ENCODE measurements at regions not wholly inside any gene's neighbourhood (a gene's known extent, or its start where the extent isn't known, plus 50 kb on each side); places are given as distances from the start of the nearest gene placed in this dataset.

DNA sequence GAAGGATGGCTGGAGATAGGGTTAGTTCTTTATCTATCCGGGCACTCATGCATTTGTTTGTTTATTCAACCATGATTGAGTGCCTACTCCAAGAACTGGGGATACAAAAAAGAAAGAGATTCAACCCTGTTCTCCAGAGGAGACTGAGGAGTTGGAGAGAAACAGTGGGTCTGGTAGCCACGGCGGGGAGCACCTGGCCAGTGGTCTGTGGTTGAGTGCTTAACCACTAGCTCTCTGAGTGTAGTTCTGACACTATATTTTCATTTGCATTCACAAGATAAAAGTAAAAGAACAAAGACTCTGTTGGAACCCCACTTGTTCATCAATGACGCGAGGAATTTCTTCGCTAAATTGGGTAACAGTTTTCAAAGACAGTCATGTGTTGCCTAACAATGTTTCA is 295.5 kb upstream of the MSX2 start:
- no peaks in the 10 kb centered on the region for H3K4me1 Mint-ChIP-seq (ENCODE audit: low read depth)
- no peak for DNase-seq (ENCODE audit: low spot score)
- no peaks in the 10 kb centered on the region for H3K27me3 Mint-ChIP-seq (ENCODE audit: low read depth)
- H3K4me3 Mint-ChIP-seq: no peak overlapping the region
- no peak overlapping the region for H3K27ac Mint-ChIP-seq
- no peaks in the 10 kb centered on the region for H3K36me3 Mint-ChIP-seq (ENCODE audit: low read depth)
- H3K9me3 Mint-ChIP-seq: no peaks in the 10 kb centered on the region

DNA sequence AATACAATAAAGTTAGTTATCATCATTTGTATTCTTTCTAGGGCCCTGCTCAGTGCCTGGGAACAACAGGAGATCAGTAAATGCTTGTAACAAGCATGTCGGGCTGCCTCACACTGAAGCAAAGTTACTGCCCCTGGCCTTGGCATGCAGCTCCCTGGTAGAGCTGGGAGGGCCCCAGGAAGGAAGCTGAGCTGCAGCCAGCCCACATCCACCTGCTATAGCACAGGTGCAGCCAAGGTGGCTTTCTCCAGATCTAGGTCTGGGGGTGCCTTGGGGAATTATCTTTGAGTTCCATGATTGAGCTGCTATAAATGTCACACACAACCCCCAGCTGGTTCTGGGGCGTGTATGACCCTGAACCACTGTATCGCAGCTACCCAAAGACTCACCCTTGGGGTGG is 293.4 kb upstream of the MSX2 start:
- no peak for DNase-seq (ENCODE audit: low spot score)
- Mint-ChIP-seq H3K27me3 (ENCODE audit: low read depth) (no peaks in the 10 kb centered on the region), H3K4me3 (no peak overlapping the region), H3K4me1 (ENCODE audit: low read depth) (no peaks in the 10 kb centered on the region), H3K36me3 (ENCODE audit: low read depth) (no peaks in the 10 kb centered on the region), H3K9me3 (no peaks in the 10 kb centered on the region), H3K27ac (no peak overlapping the region)

DNA sequence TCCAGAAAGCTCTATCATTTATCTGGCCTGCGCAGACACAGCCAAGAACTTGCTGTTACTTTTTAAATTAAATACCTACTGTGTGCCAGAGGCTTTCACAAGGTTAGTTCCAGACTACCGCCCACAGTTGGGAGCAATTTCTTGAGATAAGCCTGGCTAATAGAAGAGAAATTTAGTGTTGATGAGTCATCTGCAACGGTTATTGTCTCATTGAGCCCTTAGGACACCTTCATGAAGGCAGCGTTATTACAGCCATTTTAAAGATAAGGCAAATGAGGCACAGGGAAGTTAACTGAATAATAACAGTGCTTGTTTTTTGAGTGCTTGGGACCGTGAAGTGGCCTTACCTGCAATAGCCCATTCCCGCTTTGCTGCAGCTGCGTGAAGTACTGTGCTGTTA is 292.9 kb upstream of the MSX2 start:
- no peaks in the 10 kb centered on the region for H3K36me3 Mint-ChIP-seq (ENCODE audit: low read depth)
- H3K4me1 Mint-ChIP-seq (ENCODE audit: low read depth): no peaks in the 10 kb centered on the region
- no peak overlapping the region for H3K27ac Mint-ChIP-seq
- H3K27me3 Mint-ChIP-seq (ENCODE audit: low read depth): no peaks in the 10 kb centered on the region
- DNase-seq (ENCODE audit: low spot score): no peak
- H3K9me3 Mint-ChIP-seq: no peaks in the 10 kb centered on the region
- H3K4me3 Mint-ChIP-seq: no peak overlapping the region

DNA sequence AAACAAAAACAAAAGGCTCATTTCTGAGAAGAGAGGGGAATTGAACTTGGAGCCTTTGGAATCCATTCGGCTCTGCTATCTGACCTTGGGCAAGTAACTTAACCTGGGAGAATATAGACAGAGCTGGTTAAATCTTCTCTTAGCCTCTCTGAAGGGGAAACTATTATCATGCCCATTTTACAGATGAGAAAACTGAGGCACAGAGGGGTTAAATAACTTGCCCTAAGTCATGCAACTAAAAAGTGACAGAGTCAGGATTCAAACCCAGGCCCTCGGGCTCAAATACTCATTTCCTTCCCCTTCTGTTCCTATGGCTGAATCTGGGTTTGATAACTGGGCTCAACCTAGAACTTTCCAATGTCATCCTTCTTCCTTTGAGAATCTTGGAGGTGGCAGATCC is 291.3 kb upstream of the MSX2 start:
- H3K36me3 Mint-ChIP-seq (ENCODE audit: low read depth): no peaks in the 10 kb centered on the region

DNA sequence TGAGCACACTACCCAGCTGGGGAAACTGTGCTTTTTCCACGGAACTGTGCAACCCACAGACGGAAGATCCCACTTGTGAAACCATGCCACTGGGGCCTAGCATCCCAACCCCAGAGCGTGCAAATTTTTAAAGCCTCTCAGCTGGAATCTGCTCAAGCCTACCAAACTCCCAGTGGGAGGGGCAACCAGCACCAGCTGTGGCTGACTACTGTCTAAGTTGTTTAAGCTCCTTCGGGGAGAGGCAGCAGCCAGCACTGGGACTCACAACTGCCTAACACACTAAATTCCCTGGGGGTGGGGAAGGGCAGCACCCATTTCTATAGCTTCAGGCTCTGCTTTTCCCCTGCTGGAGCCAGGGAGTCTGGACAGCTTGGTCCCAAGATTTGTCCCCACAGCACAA is 287.6 kb upstream of the MSX2 start:
- no peak for DNase-seq (ENCODE audit: low spot score)
- Mint-ChIP-seq H3K9me3 (no peaks in the 10 kb centered on the region), H3K27me3 (ENCODE audit: low read depth) (no peaks in the 10 kb centered on the region), H3K4me1 (ENCODE audit: low read depth) (no peaks in the 10 kb centered on the region), H3K4me3 (no peak overlapping the region), H3K27ac (no peak overlapping the region), H3K36me3 (ENCODE audit: low read depth) (no peaks in the 10 kb centered on the region)

More for the DNA sequence above, 291.3 kb upstream of the MSX2 start:
- Mint-ChIP-seq H3K27me3 (ENCODE audit: low read depth) (no peaks in the 10 kb centered on the region), H3K27ac (no peak overlapping the region), H3K9me3 (no peaks in the 10 kb centered on the region), H3K4me3 (no peak overlapping the region), H3K4me1 (ENCODE audit: low read depth) (no peaks in the 10 kb centered on the region)
- DNase-seq (ENCODE audit: low spot score): no peak

DNA sequence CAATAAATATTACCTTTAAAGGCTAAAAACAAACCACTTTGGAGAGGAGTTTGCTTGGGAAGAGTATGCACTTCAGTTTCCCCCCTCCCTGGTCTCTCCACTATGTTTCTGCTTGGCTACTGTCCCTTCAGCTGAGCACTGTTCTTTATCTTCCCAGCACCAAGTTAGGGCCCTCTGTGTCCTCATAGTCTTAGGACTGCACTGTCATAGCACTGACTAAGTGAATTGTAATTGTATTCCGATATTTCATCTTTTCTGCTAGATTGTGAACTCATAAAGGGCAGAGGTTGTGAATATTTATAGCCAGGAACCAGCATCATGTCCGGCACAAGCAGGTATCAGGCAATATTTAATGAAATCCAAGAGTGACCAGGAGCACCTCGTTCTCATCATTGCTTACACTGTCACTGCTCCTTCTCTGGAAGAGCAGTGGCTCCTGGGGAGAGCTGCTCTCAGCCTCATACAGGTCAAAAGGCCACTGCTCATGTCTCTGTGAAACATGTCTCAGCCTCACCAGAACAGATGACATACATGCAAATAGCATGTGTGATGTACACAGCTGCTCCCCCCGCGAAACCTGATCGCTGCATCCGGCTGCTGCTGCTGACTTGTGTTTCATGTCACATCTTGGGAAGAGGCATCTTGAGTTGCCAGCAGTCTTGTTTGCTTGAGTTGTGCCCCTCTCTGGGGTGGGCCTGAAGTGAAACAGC is 279.7 kb upstream of the MSX2 start:
- H3K9me3 Mint-ChIP-seq: no peaks in the 10 kb centered on the region
- H3K27ac Mint-ChIP-seq: no peak overlapping the region
- no peaks in the 10 kb centered on the region for H3K36me3 Mint-ChIP-seq (ENCODE audit: low read depth)
- H3K4me3 Mint-ChIP-seq: no peak overlapping the region
- no peaks in the 10 kb centered on the region for H3K27me3 Mint-ChIP-seq (ENCODE audit: low read depth)
- no peak for DNase-seq (ENCODE audit: low spot score)
- H3K4me1 Mint-ChIP-seq (ENCODE audit: low read depth): no peaks in the 10 kb centered on the region

DNA sequence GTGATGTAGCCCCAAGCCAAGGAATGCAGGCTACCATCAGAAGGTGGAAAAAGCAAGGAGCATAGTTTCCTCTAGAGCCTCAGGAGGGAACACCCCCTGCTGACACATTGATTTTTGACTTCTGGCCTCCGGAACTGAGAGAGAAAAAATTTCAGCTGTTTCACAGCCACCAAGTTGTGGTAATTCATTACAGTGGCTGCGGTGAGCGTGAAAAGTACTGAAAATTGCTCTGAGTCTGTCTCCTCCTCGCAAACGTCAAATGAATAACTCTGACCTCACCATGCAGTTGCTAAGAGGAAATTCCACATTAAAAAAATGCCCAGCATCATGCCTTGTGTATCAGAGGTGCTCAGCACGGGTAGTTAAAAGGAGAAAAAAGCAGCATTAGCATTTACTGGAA is 277.9 kb upstream of the MSX2 start:
- Mint-ChIP-seq H3K4me3 (no peak overlapping the region), H3K27ac (no peak overlapping the region), H3K27me3 (ENCODE audit: low read depth) (no peaks in the 10 kb centered on the region), H3K4me1 (ENCODE audit: low read depth) (no peaks in the 10 kb centered on the region), H3K36me3 (ENCODE audit: low read depth) (no peaks in the 10 kb centered on the region), H3K9me3 (no peaks in the 10 kb centered on the region)
- no peak for DNase-seq (ENCODE audit: low spot score)

DNA sequence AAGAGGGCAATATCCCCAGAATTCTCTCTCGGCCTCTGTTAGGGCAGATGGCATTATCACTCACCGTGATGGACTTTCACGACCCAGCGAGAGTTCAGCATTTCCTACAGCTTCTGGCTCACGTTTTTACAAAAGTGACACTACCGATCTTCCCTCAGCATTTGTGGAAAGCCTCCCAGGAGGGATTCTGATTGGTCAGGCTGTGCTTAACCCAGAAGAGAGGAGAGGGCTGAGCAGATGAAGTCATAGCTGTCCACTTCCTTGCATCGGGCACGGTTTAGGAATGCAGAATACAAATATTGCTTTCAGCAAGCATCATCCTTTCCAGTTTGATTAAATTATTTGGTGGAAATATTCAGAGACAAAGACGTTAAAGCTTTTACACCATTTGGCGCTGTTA is 277.4 kb upstream of the MSX2 start:
- no peaks in the 10 kb centered on the region for H3K4me1 Mint-ChIP-seq (ENCODE audit: low read depth)
- H3K4me3 Mint-ChIP-seq: no peak overlapping the region
- H3K27ac Mint-ChIP-seq: no peak overlapping the region
- H3K36me3 Mint-ChIP-seq (ENCODE audit: low read depth): no peaks in the 10 kb centered on the region
- DNase-seq (ENCODE audit: low spot score): no peak
- no peaks in the 10 kb centered on the region for H3K27me3 Mint-ChIP-seq (ENCODE audit: low read depth)
- H3K9me3 Mint-ChIP-seq: no peaks in the 10 kb centered on the region

DNA sequence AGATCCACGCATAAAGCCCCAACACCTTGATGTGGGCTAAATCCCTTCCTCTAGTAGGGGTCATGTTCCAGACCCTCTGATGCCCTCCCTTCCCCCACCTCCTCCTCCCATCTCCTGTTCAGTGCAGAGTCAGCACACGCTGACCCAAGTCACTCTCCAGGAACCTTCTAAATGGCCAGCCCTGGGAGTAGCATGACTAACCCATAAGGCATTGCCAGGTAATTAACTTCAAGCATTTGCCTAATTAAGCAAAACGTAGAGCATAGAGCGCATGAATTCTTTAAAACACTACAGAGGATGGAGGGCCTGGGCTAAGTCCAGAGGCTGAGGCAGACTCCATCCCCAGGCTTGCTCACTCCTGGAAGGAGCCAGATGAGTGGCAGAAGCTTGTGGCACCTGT is 276.3 kb upstream of the MSX2 start:
- H3K36me3 Mint-ChIP-seq (ENCODE audit: low read depth): no peaks in the 10 kb centered on the region
- H3K27ac Mint-ChIP-seq: no peak overlapping the region
- no peaks in the 10 kb centered on the region for H3K4me1 Mint-ChIP-seq (ENCODE audit: low read depth)
- DNase-seq (ENCODE audit: low spot score): no peak
- no peaks in the 10 kb centered on the region for H3K9me3 Mint-ChIP-seq
- H3K27me3 Mint-ChIP-seq (ENCODE audit: low read depth): no peaks in the 10 kb centered on the region
- no peak overlapping the region for H3K4me3 Mint-ChIP-seq

DNA sequence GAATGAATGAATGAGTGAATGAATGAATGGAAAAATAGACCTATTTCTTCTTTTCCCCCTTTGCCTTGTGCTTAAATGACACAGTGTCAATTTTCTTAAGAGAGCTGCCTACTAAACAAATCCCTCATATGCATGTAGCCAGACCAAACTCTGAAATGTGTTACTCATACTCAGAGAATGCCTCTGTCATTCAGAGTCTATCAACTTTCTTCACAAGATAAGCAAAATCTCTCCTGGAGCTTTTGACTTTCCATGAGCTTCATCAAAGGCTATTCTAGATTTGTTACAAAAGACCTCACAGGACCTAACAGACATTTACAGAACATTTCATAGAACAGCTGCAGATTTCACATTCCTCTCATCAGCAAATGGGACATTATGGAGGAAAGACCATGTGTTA is 275.7 kb upstream of the MSX2 start:
- no peak for DNase-seq (ENCODE audit: low spot score)

DNA sequence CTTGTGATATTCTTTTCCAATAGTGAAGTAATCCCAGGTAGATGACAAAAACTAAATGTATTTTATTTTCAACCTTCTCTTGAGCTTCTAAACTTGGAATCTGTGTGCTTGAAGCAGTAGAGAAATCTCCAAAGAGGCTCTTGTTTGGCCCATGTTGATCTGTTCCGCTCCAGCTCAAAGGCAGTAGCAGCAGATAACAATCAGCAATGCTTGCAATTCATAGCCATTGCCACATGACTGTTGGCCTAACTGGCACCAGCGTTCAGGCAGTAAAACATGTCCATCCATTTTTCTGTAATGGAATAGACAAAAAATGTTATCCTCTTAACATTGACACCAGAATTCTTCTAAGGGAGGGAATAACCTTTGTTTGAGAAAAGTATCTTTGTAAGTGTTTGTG is 270.7 kb upstream of the MSX2 start:
- Mint-ChIP-seq H3K27ac (no peak overlapping the region), H3K4me1 (ENCODE audit: low read depth) (peaks cover 5% of the 10 kb centered on the region), H3K36me3 (ENCODE audit: low read depth) (no peaks in the 10 kb centered on the region), H3K27me3 (ENCODE audit: low read depth) (no peaks in the 10 kb centered on the region), H3K9me3 (no peaks in the 10 kb centered on the region), H3K4me3 (peak overlapping the region; percentile 38)
- no peak for DNase-seq (ENCODE audit: low spot score)

More for the DNA sequence above, 275.7 kb upstream of the MSX2 start:
- H3K27me3 Mint-ChIP-seq (ENCODE audit: low read depth): no peaks in the 10 kb centered on the region
- H3K4me1 Mint-ChIP-seq (ENCODE audit: low read depth): no peaks in the 10 kb centered on the region
- H3K36me3 Mint-ChIP-seq (ENCODE audit: low read depth): no peaks in the 10 kb centered on the region
- no peak overlapping the region for H3K4me3 Mint-ChIP-seq
- H3K9me3 Mint-ChIP-seq: no peaks in the 10 kb centered on the region
- H3K27ac Mint-ChIP-seq: no peak overlapping the region

DNA sequence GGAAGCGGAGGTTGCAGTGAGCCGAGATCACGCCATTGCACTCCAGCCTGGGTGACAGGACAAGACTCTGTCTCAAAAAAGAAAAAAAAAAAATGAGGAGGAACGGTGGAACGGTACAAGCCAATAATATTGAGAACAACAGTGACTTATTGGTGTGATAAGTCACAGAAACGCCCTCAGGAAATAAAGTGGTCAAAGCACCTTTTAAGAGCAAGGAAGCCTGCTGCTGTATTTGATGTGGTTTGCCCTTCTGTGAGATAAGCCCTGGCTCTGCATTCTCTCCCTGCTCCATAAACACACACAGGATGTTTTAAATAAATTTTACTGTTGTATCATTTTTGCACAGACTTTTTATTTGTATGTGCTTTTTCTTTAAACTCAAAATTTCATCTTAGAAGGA is 269.9 kb upstream of the MSX2 start:
- DNase-seq (ENCODE audit: low spot score): no peak
- Mint-ChIP-seq H3K36me3 (ENCODE audit: low read depth) (no peaks in the 10 kb centered on the region), H3K4me3 (peak overlapping the region; percentile 41), H3K27me3 (ENCODE audit: low read depth) (no peaks in the 10 kb centered on the region), H3K9me3 (no peaks in the 10 kb centered on the region), H3K4me1 (ENCODE audit: low read depth) (peaks cover 5% of the 10 kb centered on the region), H3K27ac (peak overlapping the region; percentile 37)

DNA sequence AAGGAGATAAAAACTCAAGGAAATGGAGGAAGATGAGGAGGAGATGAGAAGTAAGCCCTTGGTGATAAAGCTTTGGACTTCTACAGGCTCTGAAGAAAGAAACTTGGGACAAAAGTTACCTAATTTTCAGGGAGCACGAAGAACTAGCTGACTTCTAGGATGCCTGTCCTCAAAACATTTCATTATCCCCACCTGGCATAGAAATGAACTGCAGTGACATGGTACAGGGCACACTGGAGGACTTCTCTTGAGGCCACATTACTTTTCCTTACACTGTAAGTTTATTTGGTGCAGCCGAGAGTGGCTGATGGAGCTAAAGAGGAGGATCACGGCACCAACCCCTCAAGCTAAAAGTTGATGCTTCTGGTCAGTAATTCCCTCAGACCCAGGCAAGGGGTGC is 269.5 kb upstream of the MSX2 start:
- Mint-ChIP-seq H3K4me3 (peak overlapping the region; percentile 41), H3K9me3 (no peaks in the 10 kb centered on the region), H3K27me3 (ENCODE audit: low read depth) (no peaks in the 10 kb centered on the region), H3K36me3 (ENCODE audit: low read depth) (no peaks in the 10 kb centered on the region), H3K4me1 (ENCODE audit: low read depth) (peaks cover 5% of the 10 kb centered on the region), H3K27ac (no peak overlapping the region)
- no peak for DNase-seq (ENCODE audit: low spot score)

DNA sequence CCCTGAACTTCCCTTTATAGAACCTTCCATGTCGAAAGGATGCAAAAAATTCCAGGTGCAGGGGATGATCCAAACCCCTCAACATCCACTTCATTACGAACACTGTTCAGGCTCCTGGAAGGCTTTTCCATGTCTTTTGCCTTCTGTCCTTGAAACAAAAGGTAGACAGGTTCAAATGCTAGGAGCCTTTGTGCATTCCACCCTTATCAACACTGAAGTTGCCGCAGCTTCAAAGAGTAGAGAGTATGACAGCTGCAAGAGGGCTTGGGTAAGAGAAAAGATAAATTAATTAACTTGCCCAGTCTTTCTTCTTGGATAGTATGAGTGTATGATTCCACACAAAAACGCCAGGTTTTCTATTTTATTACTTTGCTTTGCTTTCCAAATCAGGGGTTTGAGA is 269.1 kb upstream of the MSX2 start:
- H3K36me3 Mint-ChIP-seq (ENCODE audit: low read depth): no peaks in the 10 kb centered on the region
- H3K4me1 Mint-ChIP-seq (ENCODE audit: low read depth): peaks cover 5% of the 10 kb centered on the region
- no peaks in the 10 kb centered on the region for H3K27me3 Mint-ChIP-seq (ENCODE audit: low read depth)
- DNase-seq (ENCODE audit: low spot score): no peak
- no peaks in the 10 kb centered on the region for H3K9me3 Mint-ChIP-seq
- H3K4me3 Mint-ChIP-seq: no peak overlapping the region
- no peak overlapping the region for H3K27ac Mint-ChIP-seq

DNA sequence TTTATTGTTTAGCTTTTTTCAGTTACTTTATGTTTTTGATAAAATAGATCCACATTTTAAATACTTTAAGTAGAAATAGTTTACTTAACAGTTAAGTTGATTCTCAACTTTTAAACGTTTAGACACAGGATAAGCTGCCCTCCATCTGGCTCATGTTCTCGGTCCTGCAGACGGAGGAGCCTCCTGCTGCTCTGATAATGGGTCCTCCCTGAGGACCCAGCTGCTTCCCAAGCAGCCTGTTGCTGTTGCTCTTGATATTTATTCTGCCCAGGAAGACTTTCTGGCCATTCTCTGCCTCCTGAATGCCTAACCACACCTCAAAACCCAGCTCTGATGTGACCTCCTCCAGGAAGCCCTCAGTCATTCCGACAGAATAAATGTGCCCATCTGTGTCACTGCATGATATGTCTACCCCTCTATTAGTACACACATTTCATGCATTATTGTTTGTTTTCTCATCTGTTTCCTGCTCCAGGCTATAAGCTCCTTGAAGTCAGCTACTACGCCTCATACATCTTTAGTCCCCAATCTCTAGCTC is 267.2 kb upstream of the MSX2 start:
- Mint-ChIP-seq H3K27ac (no peak overlapping the region), H3K4me1 (ENCODE audit: low read depth) (peaks cover 5% of the 10 kb centered on the region), H3K4me3 (no peak overlapping the region), H3K36me3 (ENCODE audit: low read depth) (no peaks in the 10 kb centered on the region), H3K27me3 (ENCODE audit: low read depth) (peaks cover 2% of the 10 kb centered on the region), H3K9me3 (no peaks in the 10 kb centered on the region)
- DNase-seq (ENCODE audit: low spot score): no peak
